ENCODE measurements at regions not wholly inside any gene's neighbourhood (a gene's known extent, or its start where the extent isn't known, plus 50 kb on each side); places are given as distances from the start of the nearest gene placed in this dataset.

DNA sequence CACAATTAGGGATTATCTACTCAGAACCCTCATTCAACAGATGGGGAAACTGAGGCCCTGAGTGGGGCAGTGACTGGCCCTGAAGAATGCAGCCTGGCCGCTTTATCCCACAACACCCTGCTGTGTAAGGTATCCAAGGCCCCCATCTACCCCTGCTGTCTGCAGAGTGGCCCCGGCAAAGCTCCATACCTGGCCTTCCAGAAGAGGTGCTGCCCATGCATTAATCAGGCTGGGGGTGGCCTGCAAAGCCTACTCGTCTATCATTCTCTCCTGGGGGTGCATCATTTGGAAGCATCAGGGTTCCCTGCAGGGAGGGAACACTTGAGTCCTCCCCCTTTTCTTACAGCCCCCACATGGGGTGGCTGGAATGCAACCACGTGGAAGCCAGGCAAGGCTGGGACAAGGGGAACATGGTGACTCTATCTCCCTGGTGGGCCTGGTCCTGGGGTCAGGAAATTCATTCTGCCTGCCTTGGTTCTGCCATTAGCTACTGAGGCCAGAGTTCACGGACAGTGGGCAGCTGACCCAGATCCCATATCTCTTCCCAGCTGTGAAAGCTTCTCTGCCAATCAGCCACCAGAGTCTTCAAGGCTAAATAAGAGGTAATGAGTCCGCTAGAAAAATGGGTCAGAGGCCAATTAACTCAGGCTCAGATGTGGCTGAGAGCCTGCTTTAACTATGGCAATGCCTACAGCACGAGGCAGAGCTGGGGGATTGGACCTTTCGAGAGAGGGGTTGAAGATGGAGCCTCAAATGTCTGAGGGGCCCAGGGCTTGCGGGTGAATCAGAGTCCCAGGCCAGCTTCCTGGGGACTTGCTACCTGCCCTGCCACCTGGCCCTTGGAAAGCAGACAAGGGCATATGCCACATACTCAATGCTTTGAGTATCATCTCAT, 72.3 kb upstream of the TOX2 start:
- no peaks in the 10 kb centered on the region for H3K79me2 ChIP-seq (ENCODE audit: insufficient read depth, low read depth, low read length)
- no peak for DNase-seq (ENCODE audit: low spot score)
- H2AFZ ChIP-seq (ENCODE audit: low read length): no peak overlapping the region
- BruUV-seq (replicated peaks): no TSS peak
- H3K27ac ChIP-seq (ENCODE audit: low read depth, low read length, poor library complexity, severe bottlenecking): no peak overlapping the region
- no peaks in the 10 kb centered on the region for H3K9me2 ChIP-seq (ENCODE audit: insufficient read depth, low read length)
- H3K36me3 ChIP-seq (ENCODE audit: insufficient read depth, low read length): no peaks in the 10 kb centered on the region
- H3K4me1 ChIP-seq (ENCODE audit: insufficient read depth, low read length, poor library complexity, severe bottlenecking): no peaks in the 10 kb centered on the region
- TF ChIP-seq EZH2phosphoT487 (IDR thresholded peaks at IDR 0.05; ENCODE audit: borderline replicate concordance, low read depth, low read length): no peak
- TF ChIP-seq, protein P1, sequence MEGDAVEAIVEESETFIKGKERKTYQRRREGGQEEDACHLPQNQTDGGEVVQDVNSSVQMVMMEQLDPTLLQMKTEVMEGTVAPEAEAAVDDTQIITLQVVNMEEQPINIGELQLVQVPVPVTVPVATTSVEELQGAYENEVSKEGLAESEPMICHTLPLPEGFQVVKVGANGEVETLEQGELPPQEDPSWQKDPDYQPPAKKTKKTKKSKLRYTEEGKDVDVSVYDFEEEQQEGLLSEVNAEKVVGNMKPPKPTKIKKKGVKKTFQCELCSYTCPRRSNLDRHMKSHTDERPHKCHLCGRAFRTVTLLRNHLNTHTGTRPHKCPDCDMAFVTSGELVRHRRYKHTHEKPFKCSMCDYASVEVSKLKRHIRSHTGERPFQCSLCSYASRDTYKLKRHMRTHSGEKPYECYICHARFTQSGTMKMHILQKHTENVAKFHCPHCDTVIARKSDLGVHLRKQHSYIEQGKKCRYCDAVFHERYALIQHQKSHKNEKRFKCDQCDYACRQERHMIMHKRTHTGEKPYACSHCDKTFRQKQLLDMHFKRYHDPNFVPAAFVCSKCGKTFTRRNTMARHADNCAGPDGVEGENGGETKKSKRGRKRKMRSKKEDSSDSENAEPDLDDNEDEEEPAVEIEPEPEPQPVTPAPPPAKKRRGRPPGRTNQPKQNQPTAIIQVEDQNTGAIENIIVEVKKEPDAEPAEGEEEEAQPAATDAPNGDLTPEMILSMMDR (conservative IDR thresholded peaks at IDR 0.05; ENCODE audit: low read length): no peak
- intact Hi-C loops (cut with micrococcal nuclease; ENCODE audit: unreplicated experiment): no loop called here
- no peak overlapping the region for H3K4me2 ChIP-seq (ENCODE audit: low read length)
- H3K9me3 ChIP-seq (ENCODE audit: low read length): no peaks in the 10 kb centered on the region
- no peaks in the 10 kb centered on the region for H4K20me1 ChIP-seq (ENCODE audit: insufficient read depth, low read length)
- ChIA-PET CTCF (ENCODE audit: unreplicated experiment) (no interaction called here), POLR2A (no interaction called here)
- no peak overlapping the region for H3K4me3 ChIP-seq (ENCODE audit: low read depth, low read length, poor library complexity, severe bottlenecking)

DNA sequence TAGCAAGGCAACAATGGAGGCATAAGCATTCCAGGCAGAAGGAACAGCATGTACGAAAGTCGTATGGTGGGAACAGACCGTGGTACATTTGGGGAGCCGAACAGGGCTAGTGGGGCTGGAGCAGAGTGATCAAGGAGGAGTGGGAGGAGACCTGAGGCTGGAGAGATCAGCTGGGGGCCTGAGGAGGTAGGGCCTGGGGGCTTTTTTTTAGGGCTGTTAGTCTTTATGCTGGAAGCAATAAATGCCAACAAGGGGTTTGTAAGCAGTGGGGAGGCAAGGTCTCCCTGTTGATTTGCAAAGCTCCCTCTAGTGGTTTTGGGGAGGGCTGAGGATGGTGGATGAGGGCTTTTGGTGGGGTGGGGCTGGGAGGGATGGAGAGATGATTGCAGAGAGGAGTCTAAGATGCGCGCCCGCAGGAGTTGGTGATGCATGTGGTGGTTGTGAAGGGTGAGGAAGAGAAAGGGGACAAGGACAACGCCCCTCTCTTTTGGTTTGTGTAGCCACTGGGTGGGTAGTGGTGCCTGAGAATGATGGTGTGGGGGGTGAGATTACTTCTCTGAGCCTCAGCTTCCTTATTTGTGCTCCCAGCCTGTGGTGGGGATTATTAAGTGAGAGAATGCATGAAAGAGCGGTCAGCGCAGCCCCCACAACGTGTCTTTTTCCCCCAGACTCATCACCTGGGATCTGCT, 74.1 kb upstream of the TOX2 start:
- Histone ChIP-seq H3K27ac (ENCODE audit: low read depth, low read length, poor library complexity, severe bottlenecking) (no peak overlapping the region), H2AFZ (ENCODE audit: low read length) (no peak overlapping the region), H3K79me2 (ENCODE audit: insufficient read depth, low read depth, low read length) (no peaks in the 10 kb centered on the region), H3K9me3 (ENCODE audit: low read length) (no peaks in the 10 kb centered on the region), H3K4me2 (ENCODE audit: low read length) (no peak overlapping the region), H4K20me1 (ENCODE audit: insufficient read depth, low read length) (no peaks in the 10 kb centered on the region), H3K4me1 (ENCODE audit: insufficient read depth, low read length, poor library complexity, severe bottlenecking) (no peaks in the 10 kb centered on the region), H3K4me3 (ENCODE audit: low read depth, low read length, poor library complexity, severe bottlenecking) (no peak overlapping the region), H3K36me3 (ENCODE audit: insufficient read depth, low read length) (no peaks in the 10 kb centered on the region), H3K9me2 (ENCODE audit: insufficient read depth, low read length) (no peaks in the 10 kb centered on the region)
- no peak for TF ChIP-seq EZH2phosphoT487 (IDR thresholded peaks at IDR 0.05; ENCODE audit: borderline replicate concordance, low read depth, low read length)
- TF ChIP-seq, protein P1 (conservative IDR thresholded peaks at IDR 0.05; ENCODE audit: low read length): peak; percentile 76
- DNase-seq (ENCODE audit: low spot score): peak; percentile 60
- ChIA-PET POLR2A (interaction anchor here (0.7 kb wide), 3 partner anchors 10 to 359 kb away, joined by 3 read pairs; no protein-coding TSS in a partner anchor), CTCF (ENCODE audit: unreplicated experiment) (interaction anchor here (0.6 to 1.6 kb wide), 3 partner anchors 84 to 294 kb away, joined by 3 to 6 read pairs (median 5); no protein-coding TSS in a partner anchor)
- BruUV-seq (replicated peaks): no TSS peak
- intact Hi-C loops (cut with micrococcal nuclease; ENCODE audit: unreplicated experiment): loop anchor here (1.0 kb wide), 1 partner anchor 90 kb away; no protein-coding TSS in a partner anchor

Data from OCI-LY7 (cell line).